Liver (tissue), 8 donors: ENCODE measurements at regions not wholly inside any gene's neighbourhood (a gene's known extent, or its start where the extent isn't known, plus 50 kb on each side); places are given as distances from the start of the nearest gene placed in this dataset.

Source experiments
- DNase-seq: peaks from one replicate; pipeline ENCODE4 v3.0.0-alpha.2; 2017; ENCODE audit warnings: low spot score
- H3K27ac ChIP-seq, 2 donors: one replicate each; pipeline ENCODE4 v1.7.0; 2013; ENCODE audit warnings: inconsistent platforms in 2 of 2, low read length in 2 of 2, control low read depth in 1 of 2, low read depth in 1 of 2, mild to moderate bottlenecking in 1 of 2
- H3K27me3 ChIP-seq, 4 donors: one replicate each; pipeline versions ENCODE4 v1.6.1 to v1.7.0; 2013; ENCODE audit warnings: low read length in 3 of 4, inconsistent platforms in 1 of 4, mild to moderate bottlenecking in 1 of 4, moderate library complexity in 1 of 4; ENCODE audit not compliant: control insufficient read depth in 4 of 4, insufficient read depth in 4 of 4
- H3K36me3 ChIP-seq, 4 donors: one replicate each; pipeline versions ENCODE4 v1.6.1 to v1.7.0; 2013; ENCODE audit warnings: low read length in 3 of 4, mild to moderate bottlenecking in 3 of 4, low read depth in 1 of 4, moderate library complexity in 1 of 4; ENCODE audit not compliant: control insufficient read depth in 4 of 4, insufficient read depth in 3 of 4
- H3K4me1 ChIP-seq, 4 donors: one replicate each; pipeline versions ENCODE4 v1.6.1 to v1.7.0; 2013; ENCODE audit warnings: low read length in 3 of 4, mild to moderate bottlenecking in 3 of 4, moderate library complexity in 1 of 4; ENCODE audit not compliant: control insufficient read depth in 4 of 4, insufficient read depth in 4 of 4
- H3K4me3 ChIP-seq, 3 donors: one replicate each; pipeline versions ENCODE4 v1.6.1 to v1.7.0; 2013; ENCODE audit warnings: low read length in 3 of 3, control low read depth in 1 of 3, low read depth in 1 of 3, mild to moderate bottlenecking in 1 of 3
- H3K9ac ChIP-seq, 2 donors: one replicate each; pipeline ENCODE4 v1.7.0; 2013; ENCODE audit warnings: low read length in 2 of 2, mild to moderate bottlenecking in 2 of 2, moderate library complexity in 2 of 2, control low read depth in 1 of 2, low read depth in 1 of 2
- H3K9me3 ChIP-seq, 4 donors: one replicate each; pipeline versions ENCODE4 v1.6.1 to v1.7.0; 2013; ENCODE audit warnings: low read length in 3 of 4; ENCODE audit not compliant: control insufficient read depth in 4 of 4
- ATF3 ChIP-seq: IDR thresholded peaks from 2 replicates; pipeline ENCODE4 v1.6.1; 2016; ENCODE audit warnings: antibody characterized with exemption
- CTCF ChIP-seq: fragments of 150-350 bp; IDR thresholded peaks from 2 replicates; pipeline ENCODE4 v1.5.1; 2017; ENCODE audit warnings: improper control_type of control experiment, low read depth, low read length; ENCODE audit not compliant: missing input control
- EGR1 ChIP-seq, 2 donors: IDR thresholded peaks; 2 replicates each; pipeline ENCODE4 v1.6.1; 2016 to 2018; ENCODE audit warnings: antibody characterized with exemption in 2 of 2, low read depth in 2 of 2
- FOXA1 ChIP-seq: IDR thresholded peaks from 2 replicates; pipeline ENCODE4 v1.6.1; 2016; ENCODE audit warnings: antibody characterized with exemption
- FOXA2 ChIP-seq: IDR thresholded peaks from 2 replicates; pipeline ENCODE4 v1.6.1; 2016; ENCODE audit warnings: antibody characterized with exemption
- GABPA ChIP-seq, 2 donors: IDR thresholded peaks in 1 of 2; conservative IDR thresholded peaks in 1 of 2; 2 replicates each; pipeline ENCODE4 v1.6.1; 2016; ENCODE audit warnings: antibody characterized with exemption in 2 of 2, mild to moderate bottlenecking in 1 of 2, moderate library complexity in 1 of 2
- HNF4A ChIP-seq, 2 donors: conservative IDR thresholded peaks; 2 replicates each; pipeline ENCODE4 v1.6.1; 2016; ENCODE audit warnings: antibody characterized with exemption in 2 of 2, mild to moderate bottlenecking in 2 of 2
- HNF4G ChIP-seq: IDR thresholded peaks from 2 replicates; pipeline ENCODE4 v1.6.1; 2016; ENCODE audit warnings: antibody characterized with exemption
- JUND ChIP-seq, 2 donors: IDR thresholded peaks; 2 replicates each; pipeline ENCODE4 v1.6.1; 2016; ENCODE audit warnings: antibody characterized with exemption in 2 of 2
- MAX ChIP-seq: IDR thresholded peaks from 2 replicates; pipeline ENCODE4 v1.6.1; 2016; ENCODE audit warnings: antibody characterized with exemption
- NR2F2 ChIP-seq: IDR thresholded peaks from 2 replicates; pipeline ENCODE4 v1.6.1; 2016; ENCODE audit warnings: antibody characterized with exemption
- RAD21 ChIP-seq, 2 donors: IDR thresholded peaks; 2 replicates each; pipeline ENCODE4 v1.6.1; 2016; ENCODE audit warnings: antibody characterized with exemption in 2 of 2, mild to moderate bottlenecking in 2 of 2
- REST ChIP-seq: IDR thresholded peaks from 2 replicates; pipeline ENCODE4 v1.6.1; 2016; ENCODE audit warnings: antibody characterized with exemption, mild to moderate bottlenecking
- RXRA ChIP-seq, 2 donors: IDR thresholded peaks; 2 replicates each; pipeline ENCODE4 v1.6.1; 2017 to 2018; ENCODE audit warnings: antibody characterized with exemption in 2 of 2, mild to moderate bottlenecking in 1 of 2
- TAF1 ChIP-seq: conservative IDR thresholded peaks from 2 replicates; pipeline ENCODE4 v1.6.1; 2016; ENCODE audit warnings: antibody characterized with exemption, mild to moderate bottlenecking
- YY1 ChIP-seq: IDR thresholded peaks from 2 replicates; pipeline ENCODE4 v1.6.1; 2016; ENCODE audit warnings: antibody characterized with exemption, mild to moderate bottlenecking
- ZBTB33 ChIP-seq: IDR thresholded peaks from 2 replicates; pipeline ENCODE4 v1.6.1; 2016; ENCODE audit warnings: antibody characterized with exemption
- WGBS: extraction: QIAGEN DNeasy Blood & Tissue Kit; methylation state at CpG from one replicate; pipeline ENCODE4 v1.1.7; 2013; 5-methylcytosine and 5-hydroxymethylcytosine counted together
- donor health status: healthy.
- donor health status: healthy.
- donor health status: healthy.
- donor health status: healthy.
- donor health status: healthy.

GRCh38 chr2:4353668-4354067 is 650.3 kb downstream of the DCDC2C start:
- H3K27ac ChIP-seq, result no peak overlapping the region
- H3K36me3 ChIP-seq, result no peaks in the 10 kb centered on the region

More at GRCh38 chr2:4353668-4354067, 650.3 kb downstream of the DCDC2C start:
- no peak overlapping the region for H3K9ac ChIP-seq
- H3K27me3 ChIP-seq, result no peaks in the 10 kb centered on the region
- no peak for TF ChIP-seq RAD21 (IDR thresholded peaks at IDR 0.05)
- TF ChIP-seq HNF4G, result no peak
- TF ChIP-seq CTCF, result no peak
- TF ChIP-seq HNF4A (conservative IDR thresholded peaks at IDR 0.05), result no peak
- TF ChIP-seq FOXA2, result no peak
- no peak for TF ChIP-seq JUND (IDR thresholded peaks at IDR 0.05)
- no peak for TF ChIP-seq EGR1 (IDR thresholded peaks at IDR 0.05; ENCODE audit: low read depth in 2 of 2)
- TF ChIP-seq TAF1, result no peak
- no peak for TF ChIP-seq RXRA (IDR thresholded peaks at IDR 0.05)
- no peak for TF ChIP-seq REST
- TF ChIP-seq YY1, result no peak
- TF ChIP-seq FOXA1, result no peak
- no peak for TF ChIP-seq GABPA (IDR thresholded peaks at IDR 0.05 in 1 of 2, conservative IDR thresholded peaks at IDR 0.05 in 1 of 2)
- TF ChIP-seq ATF3, result no peak
- no peak for TF ChIP-seq MAX
- no peak for TF ChIP-seq NR2F2
- no peak for TF ChIP-seq ZBTB33
- H3K9me3 ChIP-seq, result no peaks in the 10 kb centered on the region
- no peak for DNase-seq
- no peaks in the 10 kb centered on the region for H3K4me1 ChIP-seq
- WGBS, result 72% methylated on average over 4 of the region's 4 CpGs
- no peak overlapping the region for H3K4me3 ChIP-seq
